Kidney (tissue), 13 donors: ENCODE measurements at regions not wholly inside any gene's neighbourhood (a gene's known extent, or its start where the extent isn't known, plus 50 kb on each side); places are given as distances from the start of the nearest gene placed in this dataset.

Experiments used
- DNase-seq, 5 donors: peaks; one replicate each; pipeline ENCODE4 v3.0.0-alpha.2; 2013 to 2020
- FAIRE-seq: peaks from 2 replicates; lab custom pipeline; 2012; peaks lifted over from hg19 to GRCh38; lab: Jason Lieb, UNC
- H3K27ac ChIP-seq, 2 donors: one replicate each; pipeline ENCODE4 v1.7.0; 2013; ENCODE audit warnings: low read depth in 2 of 2, low read length in 2 of 2, inconsistent platforms in 1 of 2
- H3K27me3 ChIP-seq: one replicate; pipeline ENCODE4 v1.7.1; 2013; ENCODE audit warnings: low read length, inconsistent platforms; ENCODE audit not compliant: control insufficient read depth, insufficient read depth
- H3K36me3 ChIP-seq, 3 donors: one replicate each; pipeline versions ENCODE4 v1.7.0 to v1.7.1; 2013; ENCODE audit warnings: low read length in 3 of 3, control low read depth in 1 of 3, inconsistent platforms in 1 of 3; ENCODE audit not compliant: insufficient read depth in 3 of 3, control insufficient read depth in 2 of 3
- H3K4me1 ChIP-seq, 3 donors: one replicate each; pipeline versions ENCODE4 v1.7.0 to v1.7.1; 2013; ENCODE audit warnings: low read length in 3 of 3, inconsistent platforms in 1 of 3, low read depth in 1 of 3; ENCODE audit not compliant: control insufficient read depth in 2 of 3, insufficient read depth in 2 of 3
- H3K4me3 ChIP-seq, 3 donors: one replicate each; pipeline versions ENCODE4 v1.7.0 to v1.8.1; 2013; ENCODE audit warnings: low read length in 3 of 3, control low read depth in 1 of 3, inconsistent platforms in 1 of 3
- H3K9ac ChIP-seq, 3 donors: one replicate each; pipeline versions ENCODE4 v1.7.0 to v1.7.1; 2013; ENCODE audit warnings: low read length in 3 of 3, control low read depth in 1 of 3, inconsistent platforms in 1 of 3
- H3K9me3 ChIP-seq, 3 donors: one replicate each; pipeline versions ENCODE4 v1.7.0 to v1.7.1; 2013; ENCODE audit warnings: low read length in 3 of 3, control low read depth in 1 of 3, inconsistent platforms in 1 of 3; ENCODE audit not compliant: control insufficient read depth in 2 of 3, insufficient read depth in 1 of 3
- CTCF ChIP-seq: IDR thresholded peaks from 3 replicates; pipeline ENCODE4 v1.5.1; 2012; ENCODE audit warnings: mild to moderate bottlenecking, moderate library complexity, borderline replicate concordance; ENCODE audit not compliant: insufficient read depth; ENCODE audit errors: extremely low read depth
- intact Hi-C: fragments of 100-400 bp; cut with DNase I; formaldehyde crosslinking; loops from one replicate; pipeline ENCODE4 v1.11.1; 2022
- donor health status: control.
- donor health status: control.
- donor health status: control.
- donor health status: control.
- donor health status: control.
- donor health status: DM: yes; HTN: yes; CAD: no.
- donor health status: Normal renal cell carcinoma (clear cell type).

- H3K4me1 ChIP-seq = no peaks in the 10 kb centered on the region
- DNase-seq = peak in 1 of 5 donors; percentile 34
- H3K9ac ChIP-seq = no peak overlapping the region
- TF ChIP-seq CTCF = no peak
- no peaks in the 10 kb centered on the region for H3K27me3 ChIP-seq
- no peak overlapping the region for H3K27ac ChIP-seq
- intact Hi-C loops = no loop called here
- no peak for FAIRE-seq
- H3K36me3 ChIP-seq = no peaks in the 10 kb centered on the region
- H3K4me3 ChIP-seq = no peak overlapping the region
- no peaks in the 10 kb centered on the region for H3K9me3 ChIP-seq
These were observed 131.9 kb downstream of the NPR3 start for GRCh38 chr5:32842813-32843530.

- no peak overlapping the region for H3K27ac ChIP-seq
- intact Hi-C loops = no loop called here
- no peak for DNase-seq
- H3K27me3 ChIP-seq = no peaks in the 10 kb centered on the region
- no peak for TF ChIP-seq CTCF
- H3K9me3 ChIP-seq = no peaks in the 10 kb centered on the region
- no peak overlapping the region for H3K4me3 ChIP-seq
- no peak for FAIRE-seq
- no peak overlapping the region for H3K9ac ChIP-seq
- H3K36me3 ChIP-seq = no peaks in the 10 kb centered on the region
- H3K4me1 ChIP-seq = no peaks in the 10 kb centered on the region
These were observed 132.4 kb downstream of the NPR3 start for GRCh38 chr5:32843531-32843895.

DNA sequence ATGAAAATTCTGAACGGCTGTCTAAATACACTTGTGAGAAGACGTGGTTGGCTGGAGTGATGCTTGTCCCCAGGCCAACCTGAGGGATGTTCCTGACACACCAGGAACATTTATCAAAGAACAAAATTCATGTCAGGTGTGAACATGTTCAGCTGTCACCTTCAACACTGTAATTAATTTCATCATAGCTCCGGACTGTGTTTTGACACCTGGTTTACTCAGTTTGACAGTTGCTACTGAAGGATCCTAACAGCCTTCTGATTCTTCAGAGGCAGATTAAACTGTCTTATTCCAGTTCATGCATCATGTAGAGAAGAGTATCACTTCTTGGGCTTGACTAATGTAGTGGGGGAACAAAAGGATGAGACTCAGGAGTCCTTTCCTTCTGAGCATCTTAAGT, 134.1 kb downstream of the NPR3 start:
- no peak for FAIRE-seq
- Histone ChIP-seq H3K4me1 (no peaks in the 10 kb centered on the region), H3K9me3 (no peaks in the 10 kb centered on the region), H3K27me3 (no peaks in the 10 kb centered on the region), H3K27ac (no peak overlapping the region), H3K36me3 (no peaks in the 10 kb centered on the region), H3K9ac (no peak overlapping the region), H3K4me3 (no peak overlapping the region)
- TF ChIP-seq CTCF = no peak
- DNase-seq = no peak
- intact Hi-C loops = no loop called here

GRCh38 chr5:32848120-32848519, 137.0 kb downstream of the NPR3 start:
- intact Hi-C loops = no loop called here
- Histone ChIP-seq H3K9me3 (no peaks in the 10 kb centered on the region), H3K27ac (no peak overlapping the region), H3K9ac (no peak overlapping the region), H3K36me3 (no peaks in the 10 kb centered on the region), H3K4me3 (no peak overlapping the region), H3K27me3 (no peaks in the 10 kb centered on the region), H3K4me1 (peaks cover 0 to 7% (median 5%) of the 10 kb centered on the region in 3 donors)
- TF ChIP-seq CTCF = no peak
- DNase-seq (no peak), FAIRE-seq (no peak)
